Uterus (tissue), 3 donors: ENCODE measurements at regions not wholly inside any gene's neighbourhood (a gene's known extent, or its start where the extent isn't known, plus 50 kb on each side); places are given as distances from the start of the nearest gene placed in this dataset.

ENCODE experiments used
- DNase-seq, 2 donors: peaks; one replicate each; pipeline ENCODE4 v3.0.0-alpha.2; 2019 to 2020
- H3K27ac ChIP-seq, 2 donors: fragments of 200-600 bp; sonication (generic); 1 replicate in 1 of 2; 2 replicates in 1 of 2; pipeline ENCODE4 v1.5.1; 2016 to 2018
- H3K27me3 ChIP-seq, 2 donors: fragments of 200-600 bp; sonication (generic); one replicate each; pipeline ENCODE4 v1.5.1; 2018 to 2019; ENCODE audit warnings: control low read depth in 1 of 2
- H3K36me3 ChIP-seq, 2 donors: fragments of 200-600 bp; sonication (generic); one replicate each; pipeline ENCODE4 v1.5.1; 2019; ENCODE audit warnings: control low read depth in 1 of 2
- H3K4me1 ChIP-seq, 2 donors: fragments of 200-600 bp; sonication (generic); one replicate each; pipeline ENCODE4 v1.5.1; 2018 to 2019; ENCODE audit warnings: control low read depth in 1 of 2
- H3K4me3 ChIP-seq, 2 donors: fragments of 200-600 bp; sonication (generic); 1 replicate in 1 of 2; 2 replicates in 1 of 2; pipeline ENCODE4 v1.5.1; 2018 to 2019; ENCODE audit warnings: mild to moderate bottlenecking in 1 of 2
- H3K9me3 ChIP-seq, 2 donors: fragments of 200-600 bp; sonication (generic); one replicate each; pipeline ENCODE4 v1.5.1; 2019; ENCODE audit warnings: control low read depth in 1 of 2
- POLR2A ChIP-seq, 2 donors: fragments of 450-650 bp; IDR thresholded peaks; one replicate each; pipeline ENCODE4 v1.6.1; 2016; ENCODE audit warnings: antibody characterized with exemption in 2 of 2, mild to moderate bottlenecking in 1 of 2, moderate library complexity in 1 of 2
- intact Hi-C: fragments of 100-400 bp; cut with DNase I; formaldehyde crosslinking; loops from one replicate; pipeline ENCODE4 v1.15.1; 2023; ENCODE audit warnings: low total_unique reads
- TF ChIP-seq, protein P1 (sequence below), 4 experiments: fragments of 200-600 bp in 2 of 4; fragments of 450-650 bp in 2 of 4; sonication (generic) in 2 of 4; IDR thresholded peaks; one replicate each; pipeline ENCODE4 v1.5.1; 2016 to 2019; ENCODE audit warnings: antibody characterized with exemption in 4 of 4, mild to moderate bottlenecking in 2 of 4, moderate library complexity in 1 of 4
- donor health status: DM: yes; HTN: yes; CAD: no.

DNA sequence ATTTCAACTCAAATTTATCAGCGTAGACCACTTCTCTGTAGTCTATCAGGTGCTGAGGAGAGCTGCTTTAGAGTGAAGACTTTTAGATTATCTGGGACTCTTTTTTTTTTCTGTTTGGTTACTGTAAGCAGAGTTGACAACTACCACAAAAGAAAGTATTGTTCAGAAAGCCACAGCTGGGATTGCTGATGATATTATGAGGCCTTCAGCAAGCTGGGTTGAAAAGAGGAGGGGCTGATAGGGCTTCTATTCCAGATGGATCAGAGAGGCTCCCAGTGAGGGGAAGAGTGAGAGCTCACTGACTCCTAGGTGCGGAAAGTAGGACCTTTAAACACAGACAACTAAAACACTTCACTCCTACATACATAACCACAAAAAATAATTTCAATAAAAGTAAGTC is 188.5 kb upstream of the FERD3L start:
- DNase-seq: no peak
- no peak overlapping the region for H3K4me3 ChIP-seq
- H3K27ac ChIP-seq: no peak overlapping the region
- TF ChIP-seq, protein P1, sequence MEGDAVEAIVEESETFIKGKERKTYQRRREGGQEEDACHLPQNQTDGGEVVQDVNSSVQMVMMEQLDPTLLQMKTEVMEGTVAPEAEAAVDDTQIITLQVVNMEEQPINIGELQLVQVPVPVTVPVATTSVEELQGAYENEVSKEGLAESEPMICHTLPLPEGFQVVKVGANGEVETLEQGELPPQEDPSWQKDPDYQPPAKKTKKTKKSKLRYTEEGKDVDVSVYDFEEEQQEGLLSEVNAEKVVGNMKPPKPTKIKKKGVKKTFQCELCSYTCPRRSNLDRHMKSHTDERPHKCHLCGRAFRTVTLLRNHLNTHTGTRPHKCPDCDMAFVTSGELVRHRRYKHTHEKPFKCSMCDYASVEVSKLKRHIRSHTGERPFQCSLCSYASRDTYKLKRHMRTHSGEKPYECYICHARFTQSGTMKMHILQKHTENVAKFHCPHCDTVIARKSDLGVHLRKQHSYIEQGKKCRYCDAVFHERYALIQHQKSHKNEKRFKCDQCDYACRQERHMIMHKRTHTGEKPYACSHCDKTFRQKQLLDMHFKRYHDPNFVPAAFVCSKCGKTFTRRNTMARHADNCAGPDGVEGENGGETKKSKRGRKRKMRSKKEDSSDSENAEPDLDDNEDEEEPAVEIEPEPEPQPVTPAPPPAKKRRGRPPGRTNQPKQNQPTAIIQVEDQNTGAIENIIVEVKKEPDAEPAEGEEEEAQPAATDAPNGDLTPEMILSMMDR (IDR thresholded peaks at IDR 0.05): no peak
- TF ChIP-seq POLR2A (IDR thresholded peaks at IDR 0.05): no peak
- intact Hi-C loops: no loop called here
- no peaks in the 10 kb centered on the region for H3K4me1 ChIP-seq
- no peaks in the 10 kb centered on the region for H3K27me3 ChIP-seq
- H3K9me3 ChIP-seq: no peaks in the 10 kb centered on the region
- H3K36me3 ChIP-seq: no peaks in the 10 kb centered on the region

DNA sequence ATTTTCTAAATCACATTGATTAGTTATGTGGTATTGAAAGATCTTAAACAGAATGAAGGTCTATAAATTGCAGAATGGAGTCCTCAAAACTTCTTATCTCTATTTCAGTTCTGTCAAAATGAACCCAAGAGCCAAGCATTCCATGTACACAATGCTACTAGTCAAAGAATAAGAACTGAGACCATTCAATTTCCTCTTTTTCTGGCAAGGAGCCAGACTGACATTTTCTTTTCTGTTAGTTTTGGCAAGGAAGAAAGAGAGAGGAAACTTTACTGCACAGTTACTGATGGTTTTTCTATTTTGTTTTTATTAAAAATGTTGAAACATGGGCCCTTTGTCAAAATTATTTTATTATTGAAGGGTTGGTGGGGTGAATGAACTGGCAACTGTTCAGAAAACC is 181.8 kb upstream of the FERD3L start:
- H3K27me3 ChIP-seq: no peaks in the 10 kb centered on the region
- H3K9me3 ChIP-seq: no peaks in the 10 kb centered on the region
- no peak overlapping the region for H3K4me3 ChIP-seq
- no peaks in the 10 kb centered on the region for H3K36me3 ChIP-seq
- TF ChIP-seq, protein P1 (IDR thresholded peaks at IDR 0.05): no peak
- no peak for TF ChIP-seq POLR2A (IDR thresholded peaks at IDR 0.05)
- no peak overlapping the region for H3K27ac ChIP-seq
- no peak for DNase-seq
- intact Hi-C loops: no loop called here
- no peaks in the 10 kb centered on the region for H3K4me1 ChIP-seq

DNA sequence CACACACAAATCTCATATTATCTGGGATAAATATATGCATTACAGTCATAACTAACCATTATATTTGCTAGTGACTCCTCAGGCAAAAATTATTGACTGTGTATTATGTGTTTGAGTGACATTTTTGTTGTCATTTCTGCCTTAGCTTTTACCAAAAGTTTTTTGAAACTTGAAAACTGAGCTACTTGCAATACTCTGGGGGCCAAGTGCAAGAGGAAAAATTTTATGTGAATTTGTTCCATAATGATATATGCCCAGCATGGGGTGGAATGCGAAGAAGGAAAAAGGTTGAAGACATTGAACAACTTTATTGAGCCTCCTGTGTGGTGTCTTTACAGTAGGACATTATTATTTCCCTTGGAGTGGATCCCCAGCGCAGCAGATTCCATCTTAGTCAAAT is 176.8 kb upstream of the FERD3L start:
- no peaks in the 10 kb centered on the region for H3K27me3 ChIP-seq
- no peak overlapping the region for H3K4me3 ChIP-seq
- TF ChIP-seq, protein P1 (IDR thresholded peaks at IDR 0.05): no peak
- TF ChIP-seq POLR2A (IDR thresholded peaks at IDR 0.05): no peak
- H3K9me3 ChIP-seq: no peaks in the 10 kb centered on the region
- no peak overlapping the region for H3K27ac ChIP-seq
- H3K36me3 ChIP-seq: no peaks in the 10 kb centered on the region
- DNase-seq: no peak
- intact Hi-C loops: no loop called here
- no peaks in the 10 kb centered on the region for H3K4me1 ChIP-seq

DNA sequence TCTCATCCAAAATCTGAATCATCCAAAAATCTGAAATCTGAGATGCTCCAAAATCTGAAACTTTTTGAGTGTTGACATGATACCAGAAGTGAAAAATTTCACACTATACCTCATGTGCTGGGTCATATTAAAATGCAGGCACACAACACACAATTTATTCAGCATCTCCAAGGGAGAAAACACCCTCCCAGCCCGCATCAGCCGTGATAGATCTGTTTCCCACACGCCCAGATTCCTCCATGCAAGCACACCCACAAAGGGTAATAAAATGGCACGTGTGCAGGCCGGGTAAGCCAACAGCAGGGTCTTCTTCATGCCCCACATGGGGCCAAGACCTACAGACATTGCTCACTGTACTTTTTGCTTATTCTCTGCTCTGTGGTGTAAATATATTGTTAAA is 173.1 kb upstream of the FERD3L start:
- H3K9me3 ChIP-seq: no peaks in the 10 kb centered on the region
- intact Hi-C loops: no loop called here
- H3K4me1 ChIP-seq: no peaks in the 10 kb centered on the region
- no peak for DNase-seq
- TF ChIP-seq, protein P1 (IDR thresholded peaks at IDR 0.05): no peak
- no peak for TF ChIP-seq POLR2A (IDR thresholded peaks at IDR 0.05)
- H3K36me3 ChIP-seq: no peaks in the 10 kb centered on the region
- H3K4me3 ChIP-seq: no peak overlapping the region
- no peaks in the 10 kb centered on the region for H3K27me3 ChIP-seq
- no peak overlapping the region for H3K27ac ChIP-seq

DNA sequence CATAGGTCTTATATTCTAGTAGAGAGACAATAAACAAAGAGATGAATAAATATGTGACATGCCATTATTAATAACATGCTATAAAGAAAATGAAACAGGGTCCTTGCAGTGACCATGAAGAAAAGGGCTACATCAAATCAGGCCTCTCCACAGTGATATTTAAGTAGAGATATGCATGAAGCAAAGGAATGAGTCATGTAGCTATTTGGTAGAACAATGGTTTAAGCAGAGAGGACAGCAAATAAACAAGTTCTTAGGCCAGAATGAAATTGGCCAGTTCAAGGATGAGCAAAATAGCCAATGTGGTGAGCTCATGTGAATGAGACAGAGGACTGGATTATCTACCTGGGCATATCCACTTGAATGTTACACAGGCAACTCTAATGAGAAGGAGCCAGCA is 172.2 kb upstream of the FERD3L start:
- no peaks in the 10 kb centered on the region for H3K9me3 ChIP-seq
- no peaks in the 10 kb centered on the region for H3K27me3 ChIP-seq
- DNase-seq: no peak
- no peak overlapping the region for H3K27ac ChIP-seq
- H3K4me1 ChIP-seq: no peaks in the 10 kb centered on the region
- intact Hi-C loops: no loop called here
- no peaks in the 10 kb centered on the region for H3K36me3 ChIP-seq
- H3K4me3 ChIP-seq: no peak overlapping the region
- TF ChIP-seq, protein P1 (IDR thresholded peaks at IDR 0.05): no peak
- TF ChIP-seq POLR2A (IDR thresholded peaks at IDR 0.05): no peak
